ENCODE measurements at regions not wholly inside any gene's neighbourhood (a gene's known extent, or its start where the extent isn't known, plus 50 kb on each side); places are given as distances from the start of the nearest gene placed in this dataset.
A peak's percentile ranks its signal among the peaks of the same experiment; 100 is the strongest.
"Not testable (repeated sequence)": the region's sequence is repeated elsewhere in the genome, so short reads cannot be mapped to it uniquely, and the experiment has no call there.

DNA sequence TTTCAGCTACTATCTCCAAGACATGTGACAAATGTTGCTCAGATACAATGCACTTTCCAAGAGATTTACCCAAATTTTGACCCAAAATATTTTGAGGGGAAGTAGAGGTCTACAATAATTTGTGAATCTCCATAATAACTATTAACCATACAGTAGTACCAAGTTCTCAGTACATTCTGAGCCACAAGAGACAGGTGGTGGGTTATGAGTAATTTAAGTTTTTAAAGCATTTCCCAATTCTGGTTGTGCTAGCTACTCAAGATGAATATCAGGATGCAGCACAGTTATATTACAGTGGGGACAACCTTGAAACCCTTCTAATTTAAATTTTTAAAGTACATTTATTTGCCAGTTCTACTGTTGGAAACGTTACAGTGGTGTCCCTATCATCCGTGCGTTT lies 92.2 kb upstream of the MITF start:
- no peak for DNase-seq

DNA sequence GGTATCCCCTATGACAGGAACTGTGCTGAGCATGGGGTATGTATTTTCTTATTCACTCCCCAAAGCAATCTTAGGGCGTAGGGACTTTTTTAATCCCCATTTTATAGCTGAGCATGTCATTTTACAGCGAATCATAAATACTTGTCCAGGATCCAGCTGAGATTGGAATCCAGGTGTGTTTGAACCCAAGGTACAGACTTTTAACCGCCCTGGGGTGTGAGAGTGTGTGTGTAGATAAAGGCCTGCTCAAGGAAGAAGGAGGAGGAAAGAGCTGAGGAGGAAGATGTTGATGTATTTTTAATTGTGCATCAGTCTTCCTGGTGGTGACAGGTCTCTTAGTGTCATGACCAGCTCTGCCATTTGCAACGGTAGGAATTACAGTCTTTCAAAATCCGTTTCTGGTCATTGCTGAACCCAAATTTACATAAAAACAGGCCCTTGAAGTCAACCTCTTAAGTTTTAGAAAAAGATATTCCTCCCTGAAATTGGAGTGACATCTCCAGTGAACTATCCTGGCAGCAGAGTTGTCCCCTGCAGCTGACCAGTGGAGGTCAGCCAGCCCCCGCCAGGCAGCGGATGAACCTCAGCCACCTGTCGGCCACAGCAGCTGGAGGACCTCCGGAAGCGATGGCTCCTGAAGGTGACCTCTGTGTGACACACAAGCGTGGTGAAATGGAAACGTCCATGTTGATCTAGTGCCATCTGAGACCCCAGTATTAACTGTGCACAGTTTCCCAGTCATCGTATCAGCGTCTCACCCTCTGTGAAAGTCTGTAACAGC lies 92.8 kb upstream of the MITF start:
- no peak for DNase-seq

DNA sequence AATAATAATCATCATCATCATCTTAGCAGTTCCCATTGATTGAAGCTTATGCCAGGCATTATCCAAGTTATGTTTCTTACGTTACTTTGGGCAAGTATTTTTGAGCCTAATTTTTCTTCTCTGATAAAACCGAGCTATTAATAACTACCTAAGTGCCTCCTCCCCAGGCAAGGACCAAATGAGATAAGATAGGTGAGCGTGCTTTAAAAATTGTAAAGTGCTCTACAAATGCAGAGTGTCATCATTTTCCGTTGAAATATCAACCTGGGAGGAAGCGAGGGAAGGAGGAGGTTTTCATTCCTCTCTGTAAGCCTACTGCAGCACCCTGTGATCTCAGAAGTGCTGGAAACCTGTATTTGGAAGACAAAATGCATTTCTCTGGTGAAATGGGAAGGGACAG lies 96.7 kb upstream of the MITF start:
- DNase-seq, result no peak

DNA sequence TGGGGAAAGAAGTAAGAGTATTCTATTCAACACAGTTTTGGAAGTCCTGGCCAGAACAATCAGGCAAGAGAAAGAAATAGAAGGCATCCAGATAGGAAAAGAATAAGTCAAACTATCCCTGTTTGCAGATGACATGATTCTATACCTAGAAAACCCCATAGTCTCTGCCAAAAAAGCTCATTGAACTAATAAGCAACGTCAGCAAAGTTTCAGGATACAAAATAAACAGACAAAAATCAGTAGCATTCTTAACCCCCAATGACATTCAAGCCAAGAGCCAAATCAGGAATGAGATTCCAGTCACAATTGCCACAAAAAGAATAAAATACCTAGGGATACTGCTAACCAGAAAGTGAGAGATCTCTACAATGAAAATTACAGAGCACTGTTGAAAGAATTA lies 99.4 kb upstream of the MITF start:
- DNase-seq, result no peak

DNA sequence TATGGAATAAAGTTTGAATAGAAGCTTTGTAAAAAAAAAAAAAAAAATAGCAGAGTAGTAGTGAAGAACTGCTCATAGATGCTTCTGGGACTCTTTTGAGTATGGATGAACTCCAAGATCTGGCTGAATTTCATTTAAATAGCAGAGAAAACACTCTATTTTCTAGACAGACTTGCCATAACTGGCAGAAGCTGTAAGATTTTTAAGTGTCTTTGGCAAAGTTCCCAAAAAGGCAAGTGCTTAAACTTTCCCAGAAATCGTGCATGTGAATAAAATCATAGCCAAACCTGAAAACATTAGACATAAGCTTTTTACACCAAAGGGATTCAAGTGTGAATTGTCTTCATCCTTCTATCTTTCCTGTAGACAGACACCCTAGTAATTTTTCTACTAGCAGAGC lies 110.3 kb upstream of the MITF start:
- no peak for DNase-seq

DNA sequence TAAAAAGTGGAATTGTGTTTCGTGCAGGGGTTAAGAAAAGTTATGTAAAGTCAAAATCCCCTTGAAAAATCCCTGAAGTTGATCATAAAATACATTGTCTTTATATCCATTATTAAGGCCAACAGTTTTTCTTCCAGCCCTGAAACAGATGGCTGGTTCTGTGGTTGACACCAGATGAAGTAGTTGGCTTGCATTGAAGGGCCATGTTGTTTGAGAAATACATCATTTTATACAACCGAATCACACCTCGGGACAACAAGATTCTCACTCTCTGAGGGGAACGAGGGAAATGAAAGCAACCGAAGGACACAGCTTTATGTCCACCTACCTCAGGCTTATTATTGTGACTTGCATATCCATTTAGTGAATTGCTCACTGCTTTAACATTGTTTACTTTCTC lies 126.0 kb upstream of the MITF start:
- no peak for DNase-seq

DNA sequence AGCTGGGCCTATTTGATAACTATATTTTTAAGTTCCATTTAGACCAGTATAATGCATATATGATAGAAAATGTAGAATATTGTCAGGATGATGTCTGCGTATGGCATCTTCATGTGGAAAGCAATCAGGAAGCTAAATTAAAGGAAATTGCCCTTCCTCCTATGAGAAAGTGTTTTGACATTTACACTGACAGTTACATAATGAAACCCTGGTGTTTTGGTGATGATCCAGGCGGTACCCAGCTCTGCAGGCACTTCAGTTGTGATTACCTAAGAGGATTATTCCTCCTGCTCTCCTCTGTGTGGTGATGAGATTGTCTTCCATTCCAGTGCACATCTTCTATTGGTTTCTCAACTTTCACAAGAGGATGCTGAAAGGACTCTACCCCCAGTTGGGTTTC lies 126.5 kb upstream of the MITF start:
- DNase-seq, result no peak

DNA sequence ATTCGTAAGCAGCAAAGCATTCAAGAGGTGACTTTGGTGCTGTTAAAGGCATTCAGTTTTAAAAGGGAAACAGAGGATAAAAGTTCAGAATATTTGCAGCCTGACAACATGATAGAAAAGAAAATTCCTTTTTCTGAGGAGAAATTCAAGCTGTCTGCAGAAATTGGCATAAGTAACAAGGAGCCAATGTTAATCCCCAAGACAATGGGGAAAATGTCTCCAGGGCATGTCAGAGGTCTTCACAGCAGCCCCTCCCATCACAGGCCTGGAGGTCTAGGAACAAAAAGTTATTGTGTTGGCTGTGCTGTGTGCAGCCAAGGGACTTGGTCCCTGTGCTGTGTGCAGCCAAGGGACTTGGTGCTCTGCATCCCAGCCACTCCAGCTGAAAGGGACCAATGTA lies 129.7 kb upstream of the MITF start:
- DNase-seq, result not testable (repeated sequence)

DNA sequence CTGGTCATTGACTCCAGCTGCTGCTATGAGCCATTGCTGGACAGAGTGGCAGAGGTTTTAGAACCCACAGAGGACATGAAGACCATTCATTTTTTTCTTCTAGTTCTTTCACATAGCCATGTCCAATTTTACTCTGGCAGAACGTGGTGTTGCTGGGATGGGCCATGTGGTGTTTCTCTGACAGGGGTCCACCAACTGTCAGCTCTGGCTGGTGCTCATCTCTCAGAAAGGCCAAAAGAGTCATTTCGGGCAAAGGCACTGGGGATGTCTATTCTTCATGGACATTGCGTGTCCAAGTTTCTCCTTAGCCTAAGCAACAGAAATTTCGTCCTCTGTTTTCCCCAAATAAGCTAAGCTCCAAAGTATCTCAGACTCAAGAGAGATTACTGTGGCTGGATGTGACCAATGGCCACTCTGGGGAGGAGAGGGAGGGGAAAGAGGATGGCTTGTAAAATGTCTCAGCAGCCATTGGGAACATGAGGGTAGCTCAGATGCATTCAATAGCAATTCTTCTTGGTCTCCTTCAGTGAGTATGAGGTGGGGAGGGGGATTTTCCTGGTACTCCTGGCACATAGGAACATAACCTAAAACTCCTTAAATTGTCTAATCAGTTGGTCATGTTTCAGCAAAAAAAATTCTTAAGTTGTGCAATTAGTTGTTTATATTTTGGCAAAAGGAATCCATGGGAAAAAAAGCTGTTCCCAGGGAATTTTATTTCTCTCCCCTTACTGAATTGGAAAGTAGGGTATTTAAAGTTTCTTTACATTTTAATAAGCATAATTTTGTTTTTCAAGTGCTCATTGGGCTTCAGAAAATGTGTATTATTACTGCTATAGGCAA lies 131.6 kb upstream of the MITF start:
- DNase-seq, result no peak

DNA sequence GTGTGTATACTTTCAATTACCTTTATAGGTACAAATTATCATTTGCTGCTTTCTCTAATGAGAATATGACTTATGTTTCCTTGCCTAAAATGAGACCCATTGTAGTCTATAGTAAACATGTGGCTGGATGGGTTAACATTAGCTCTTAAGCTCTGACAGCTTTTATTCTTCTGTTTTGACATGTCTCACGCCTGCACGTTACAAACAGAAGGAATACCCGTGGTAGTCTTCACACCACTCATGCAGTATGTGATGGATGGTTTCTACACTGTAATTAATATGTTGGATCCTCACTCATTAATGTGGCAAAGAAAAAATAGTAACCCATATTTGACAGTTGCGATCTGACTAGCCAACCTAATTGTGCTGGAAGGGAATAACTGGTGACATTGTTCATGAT lies 133.4 kb upstream of the MITF start:
- DNase-seq, result no peak

DNA sequence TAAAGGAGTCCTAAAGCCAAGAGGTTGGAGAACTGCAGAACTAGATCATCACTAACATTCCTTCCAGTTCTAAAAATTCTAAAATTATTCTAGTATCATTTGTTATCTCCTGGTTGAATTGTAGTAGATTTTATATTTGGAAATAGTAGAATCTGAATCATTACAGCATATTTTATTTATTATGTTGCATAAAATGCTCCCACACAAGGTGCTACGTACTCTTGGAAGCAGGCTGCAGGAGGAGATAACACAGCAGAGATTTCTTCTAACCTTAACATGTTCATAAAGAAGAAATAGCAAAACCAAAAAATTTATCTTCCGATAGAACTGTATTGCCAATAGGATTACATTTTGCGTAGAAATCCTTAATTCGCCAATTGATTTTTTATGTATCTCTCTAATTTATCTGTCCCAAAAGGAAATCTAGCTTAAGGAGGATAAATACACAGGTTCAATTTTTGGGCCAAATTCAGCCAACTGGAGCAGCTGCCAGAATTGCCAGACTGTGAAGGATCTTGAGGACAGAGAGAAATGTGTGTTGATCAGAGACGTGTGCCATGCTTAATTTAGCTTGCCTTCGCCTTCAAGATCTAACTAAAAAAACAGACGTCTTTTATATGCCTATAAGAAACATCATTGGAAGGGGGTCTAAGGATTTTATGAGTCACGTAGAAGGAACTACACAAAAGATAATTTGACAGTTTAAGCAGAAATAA lies 134.4 kb upstream of the MITF start:
- DNase-seq, result no peak

DNA sequence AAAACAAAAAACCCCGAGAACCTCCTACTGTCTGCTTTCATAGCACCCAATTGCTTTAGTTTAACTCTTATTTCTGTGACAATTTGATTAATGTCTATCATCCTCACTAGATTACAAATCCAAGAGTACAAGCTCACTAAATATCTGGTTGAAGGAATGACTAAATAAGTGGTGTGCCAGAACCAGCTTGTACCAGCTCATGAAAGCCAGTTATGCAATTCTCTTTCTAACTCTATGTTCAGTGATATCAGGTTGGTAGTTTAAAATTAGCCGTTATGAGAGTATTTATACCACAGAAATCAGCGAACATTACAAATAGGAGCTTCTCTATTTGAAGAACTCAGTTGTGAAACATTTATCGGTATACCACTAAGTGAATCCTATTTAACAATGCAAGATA lies 137.2 kb upstream of the MITF start:
- DNase-seq, result no peak

DNA sequence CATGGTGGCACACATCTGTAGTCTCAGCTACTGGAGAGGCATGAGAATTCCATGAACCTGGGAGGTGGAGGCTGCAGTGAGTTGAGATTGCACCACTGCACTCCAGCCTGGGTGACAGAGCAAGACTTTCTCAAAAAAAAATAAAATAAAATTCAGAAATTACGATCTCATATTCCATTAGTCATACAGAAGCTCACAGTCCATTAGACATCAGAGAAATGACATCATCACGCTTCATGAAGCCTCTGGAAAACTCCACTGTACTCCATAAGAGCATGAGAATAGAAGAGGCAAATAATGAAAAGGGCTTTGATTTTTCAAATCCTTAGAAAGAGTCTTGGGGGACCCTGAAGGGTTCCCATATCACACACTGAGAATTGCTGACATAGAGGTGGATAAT lies 145.0 kb upstream of the MITF start:
- peak; percentile 28 for DNase-seq

DNA sequence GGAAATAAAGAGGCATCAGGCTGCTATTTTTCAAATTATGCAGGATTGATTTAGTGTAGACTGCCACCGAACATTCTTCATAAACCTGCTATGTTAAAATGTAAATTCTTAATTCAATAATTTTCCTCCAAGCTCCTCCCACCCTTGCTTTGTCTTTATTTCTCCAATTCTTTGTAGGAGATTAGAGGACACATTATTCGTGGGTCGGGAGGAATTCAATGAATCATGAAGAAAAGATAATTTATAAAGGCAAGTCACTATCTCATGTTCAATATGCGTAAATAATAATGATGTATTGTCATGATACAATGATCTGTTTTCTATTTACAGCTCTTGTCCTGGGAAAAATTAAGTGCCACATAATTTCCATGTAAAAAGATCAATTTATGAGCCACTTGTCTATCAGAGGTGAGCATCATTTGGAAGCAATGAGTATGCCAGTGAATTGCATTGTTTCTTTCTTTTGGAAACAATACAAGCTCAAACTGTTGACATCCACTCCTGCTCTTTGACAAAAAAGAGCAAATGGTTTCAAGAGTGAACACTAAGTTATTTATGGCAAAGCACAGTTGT lies 148.0 kb upstream of the MITF start:
- DNase-seq, result no peak

DNA sequence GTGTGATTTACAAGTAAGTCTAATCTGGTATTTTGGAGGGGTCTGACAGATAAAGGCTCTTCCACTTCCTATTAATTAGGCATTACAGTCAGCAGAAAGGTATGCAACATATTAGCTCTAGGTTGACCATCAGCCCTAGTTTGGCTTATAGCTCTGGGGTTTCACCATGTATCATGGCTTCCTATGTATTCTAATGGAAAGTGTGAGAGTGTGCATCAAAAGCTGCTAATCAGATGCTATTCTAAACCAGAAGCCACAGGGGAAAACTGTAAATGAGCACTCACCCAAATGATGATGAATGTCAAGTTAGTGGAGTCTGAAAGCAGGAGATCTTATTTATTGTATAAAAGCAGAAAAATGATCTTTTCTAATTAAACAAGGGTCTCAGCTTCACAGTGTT lies 149.2 kb upstream of the MITF start:
- DNase-seq, result no peak

DNA sequence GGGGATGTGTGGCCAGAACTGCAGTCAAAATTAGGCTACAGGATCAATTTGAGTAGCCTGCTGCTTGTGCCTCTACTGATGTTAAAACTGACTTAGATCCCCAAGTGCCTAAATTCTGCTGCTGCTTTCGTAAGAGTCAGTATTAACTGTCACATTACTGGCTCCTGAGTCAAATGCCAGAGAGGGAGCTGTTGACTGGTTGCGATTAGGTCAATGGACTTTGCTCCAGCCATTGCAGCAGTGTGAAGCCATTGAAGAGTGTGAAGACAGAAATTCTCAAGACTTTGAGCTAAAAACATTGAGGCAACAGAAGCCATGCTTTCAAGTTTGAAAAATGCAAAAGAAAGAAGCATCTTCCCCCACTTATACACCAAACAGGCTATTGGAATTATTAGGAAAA lies 151.1 kb upstream of the MITF start:
- no peak for DNase-seq

DNA sequence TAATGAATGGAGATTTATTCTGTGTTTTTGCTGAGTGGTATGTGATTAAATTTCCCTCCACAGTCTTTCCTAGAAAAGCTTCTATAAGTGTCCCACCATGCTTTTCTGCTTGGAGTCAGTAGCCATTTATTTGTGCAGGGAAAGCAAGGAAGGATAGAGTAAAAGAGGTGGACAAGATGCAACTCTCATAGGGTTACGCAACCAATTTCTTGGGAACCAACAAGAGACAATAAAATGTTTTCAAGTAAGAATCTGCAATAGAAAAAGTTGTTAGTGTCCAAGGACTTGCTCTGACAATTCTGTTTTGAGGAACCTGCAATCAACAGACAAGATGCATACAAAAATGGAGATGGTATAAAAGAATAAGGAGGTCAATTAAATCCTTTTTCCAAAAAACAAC lies 153.8 kb upstream of the MITF start:
- no peak for DNase-seq

DNA sequence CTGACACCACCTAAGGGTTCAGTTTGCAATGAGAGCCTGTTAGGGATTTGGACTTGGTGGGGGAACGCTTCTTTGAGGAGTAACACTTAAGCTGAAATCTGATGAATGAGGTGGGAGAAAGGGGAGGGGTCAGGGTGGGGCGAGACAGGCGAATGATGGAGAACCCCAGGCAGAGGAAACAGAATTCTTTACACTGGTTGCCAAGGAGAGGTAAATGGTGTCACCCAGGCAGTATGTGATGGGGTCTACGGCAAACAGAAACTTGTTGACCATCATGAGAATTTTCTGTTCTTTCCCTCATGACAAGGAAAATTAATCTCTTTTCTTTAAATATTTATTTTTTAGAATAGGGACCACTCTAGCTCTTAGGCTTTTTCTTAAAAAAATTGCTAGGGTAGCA lies 157.2 kb upstream of the MITF start:
- DNase-seq, result no peak

DNA sequence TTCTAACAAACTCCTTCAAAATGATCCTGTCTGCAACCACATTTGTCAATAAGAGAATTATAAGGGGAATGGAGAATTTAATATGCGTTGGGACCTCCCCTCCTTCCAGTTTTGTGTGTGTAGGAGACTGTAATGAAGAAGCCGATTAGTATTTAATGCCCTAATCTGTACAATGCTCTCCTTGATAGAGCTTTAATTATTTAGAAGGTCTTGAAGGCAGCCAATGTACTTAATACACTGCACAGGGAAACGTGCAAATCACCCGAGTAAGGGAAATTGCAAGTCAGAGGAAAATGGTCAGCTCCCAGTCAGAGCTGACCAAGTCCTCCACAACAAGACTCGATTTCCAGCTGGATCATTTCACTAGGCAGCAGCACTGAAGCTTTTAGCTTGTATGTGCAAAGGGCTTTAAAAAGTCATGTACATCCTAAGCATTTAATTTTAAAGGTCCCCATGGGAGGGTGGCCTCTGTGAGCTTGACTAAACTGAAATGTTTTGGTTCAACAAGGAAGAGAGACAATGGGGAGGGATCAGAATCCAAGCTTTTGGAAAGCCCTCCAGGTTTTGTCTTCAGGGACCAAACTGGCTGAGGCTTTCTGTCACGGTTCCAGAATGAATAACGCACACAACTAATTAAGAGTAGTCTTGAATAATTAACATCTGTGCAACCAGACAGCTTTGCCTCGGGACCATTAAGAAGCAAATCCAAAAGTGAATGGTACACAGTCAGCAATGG lies 159.8 kb upstream of the MITF start:
- no peak for DNase-seq

DNA sequence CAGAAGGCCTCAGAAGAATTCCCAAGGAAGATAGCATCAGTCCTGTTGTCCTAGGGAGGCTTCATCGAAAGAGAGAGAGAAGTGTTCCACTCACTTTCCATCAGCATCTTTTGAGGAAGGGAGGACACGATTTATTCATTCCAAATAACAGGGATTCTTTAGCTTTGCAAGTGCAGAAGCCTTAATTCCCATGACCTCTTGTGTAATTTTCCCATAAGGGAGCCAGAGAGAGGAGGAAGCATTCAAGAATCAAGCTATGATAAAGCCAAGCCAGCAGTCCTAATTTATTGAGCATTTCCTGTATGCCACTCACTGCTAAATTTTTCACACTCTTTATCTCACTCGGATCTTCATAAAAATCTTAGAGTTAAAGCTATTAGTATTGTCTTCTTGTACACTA lies 169.7 kb upstream of the MITF start:
- no peak for DNase-seq

DNA sequence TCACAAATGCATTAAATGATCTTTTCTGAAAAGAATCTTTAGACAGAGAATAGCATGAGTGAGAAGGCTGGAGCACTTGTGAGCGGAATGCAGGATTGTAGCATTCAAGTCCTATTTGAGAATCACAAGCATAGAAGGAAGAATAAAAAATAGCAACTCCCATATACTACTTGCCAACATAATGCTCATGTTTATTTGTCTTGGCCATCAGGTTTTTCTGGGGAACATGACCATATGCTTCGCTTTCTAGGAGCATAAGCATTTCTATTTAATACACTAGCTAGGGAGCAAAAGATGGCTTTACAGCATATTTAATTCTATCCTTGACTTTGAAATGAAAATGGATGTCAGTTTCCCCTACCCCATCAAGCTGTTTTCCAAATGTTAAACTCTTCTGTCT lies 170.3 kb upstream of the MITF start:
- no peak for DNase-seq

DNA sequence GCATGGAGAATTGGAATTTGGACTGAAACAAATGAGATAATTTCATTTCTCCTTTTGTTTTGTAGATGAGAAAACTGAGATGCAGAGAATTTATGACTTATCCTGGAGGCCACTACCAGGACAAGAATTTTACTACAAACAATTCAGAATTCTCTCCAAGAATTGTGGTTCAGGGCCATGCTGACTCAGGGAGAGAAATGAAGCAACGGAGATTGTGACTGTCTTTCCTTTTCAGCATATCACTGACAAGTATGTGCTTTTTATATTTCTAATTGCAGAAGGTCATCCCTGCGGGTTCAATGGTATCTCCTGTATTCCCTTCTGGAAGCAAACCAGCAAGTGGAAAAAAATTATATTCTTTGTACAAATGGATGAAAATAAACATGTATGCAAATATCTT lies 170.8 kb upstream of the MITF start:
- no peak for DNase-seq

DNA sequence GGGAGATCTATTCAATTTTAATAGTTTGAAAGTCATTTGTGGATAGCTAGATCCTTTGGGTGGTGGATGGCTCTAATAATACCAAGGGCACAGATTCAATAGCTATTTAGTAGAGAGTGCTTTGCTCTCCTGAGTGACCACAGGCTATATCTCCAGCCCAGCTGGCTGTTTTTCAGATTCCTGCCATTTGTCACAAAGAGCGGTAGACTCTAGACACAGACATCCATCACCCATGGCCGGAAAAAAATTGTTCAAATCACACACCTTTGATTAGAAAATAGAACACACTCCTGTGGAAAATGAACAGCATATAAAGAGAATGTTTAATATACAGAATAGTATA lies 171.6 kb upstream of the MITF start:
- no peak for DNase-seq

Data from suppressor macrophage treated with lipopolysaccharide for 4 hours (primary cell).